Renal cortical epithelial cell (primary cell): ENCODE measurements at regions not wholly inside any gene's neighbourhood (a gene's known extent, or its start where the extent isn't known, plus 50 kb on each side); places are given as distances from the start of the nearest gene placed in this dataset.

Experiments
- DNase-seq: peaks from one replicate; pipeline ENCODE4 v3.0.0-alpha.2; 2011; ENCODE audit warnings: low read depth

DNA sequence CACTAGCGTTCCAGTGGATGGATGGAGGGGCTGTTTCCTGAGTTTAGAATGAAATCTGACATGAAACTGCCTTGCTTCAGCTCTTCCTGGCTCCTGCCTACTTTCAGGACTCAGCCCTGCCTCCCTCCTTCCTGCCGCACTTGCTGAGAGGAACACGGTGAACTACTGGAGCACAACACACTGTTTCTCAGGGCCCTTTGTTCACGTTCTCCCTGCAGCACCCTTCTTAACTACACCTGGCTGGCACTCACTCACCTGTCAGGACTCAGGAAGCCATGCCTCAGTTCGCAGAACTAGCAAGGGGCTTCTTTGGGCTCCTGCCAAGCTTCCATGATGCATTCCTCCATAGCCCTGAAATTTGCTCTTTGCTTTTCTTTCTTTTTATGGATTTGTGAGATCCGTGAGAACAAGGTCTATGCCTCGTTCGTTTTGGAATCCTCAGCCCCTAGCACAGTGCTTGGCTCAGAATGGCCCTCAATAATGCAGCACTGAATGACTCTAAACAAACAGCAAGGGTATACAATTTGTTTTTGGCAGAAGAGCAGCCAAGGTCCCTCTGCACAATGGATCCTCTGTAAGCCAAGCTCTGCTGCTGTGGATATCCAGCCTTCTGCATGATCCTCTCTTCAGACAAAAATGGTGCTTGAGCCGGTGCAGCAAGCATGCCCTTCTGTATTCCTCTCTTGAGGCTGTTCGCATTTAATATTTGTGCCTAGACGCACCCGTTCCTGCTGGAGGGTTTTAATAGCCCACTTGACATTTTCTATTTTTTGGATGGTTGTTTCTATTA is 357.0 kb downstream of the TSN start:
- DNase-seq = no peak

DNA sequence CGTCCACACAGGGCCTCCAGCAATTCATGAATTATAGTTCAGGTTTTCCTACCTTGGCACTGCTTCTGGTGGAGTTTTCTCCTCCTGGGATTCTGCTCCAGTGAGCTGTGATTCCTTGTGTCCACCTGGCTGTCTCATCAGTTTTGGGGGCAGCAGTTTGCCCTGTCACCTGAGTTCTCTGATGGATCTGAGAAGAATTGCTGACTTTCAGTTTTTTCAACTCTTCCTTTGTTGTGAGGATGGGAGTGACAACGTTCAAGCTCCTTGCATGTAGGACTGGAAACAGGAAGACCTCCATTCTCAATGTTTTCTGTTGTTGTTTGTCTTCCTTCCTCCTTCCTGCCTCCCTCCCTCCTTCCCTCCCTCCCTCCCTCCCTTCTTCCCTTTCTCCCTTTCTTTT is 359.0 kb downstream of the TSN start:
- no peak for DNase-seq

DNA sequence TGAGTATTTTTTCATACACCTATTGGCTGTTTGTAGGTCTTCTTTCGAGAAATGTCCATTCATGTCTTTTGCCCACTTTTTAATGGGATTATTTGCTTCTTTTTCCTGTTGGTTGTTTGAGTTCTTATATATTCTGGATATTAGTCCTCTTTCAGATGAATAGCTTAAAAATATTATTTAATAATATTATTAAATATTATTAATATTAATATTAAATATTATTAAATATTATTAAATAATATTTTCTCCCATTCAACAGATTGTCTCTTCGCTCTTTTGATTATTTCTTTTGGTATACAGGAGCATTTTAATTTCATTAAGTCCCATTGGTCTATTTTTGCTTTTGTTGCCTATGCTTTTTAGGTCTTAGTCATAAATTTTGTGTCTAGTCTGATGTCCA is 361.9 kb downstream of the TSN start:
- DNase-seq = no peak

DNA sequence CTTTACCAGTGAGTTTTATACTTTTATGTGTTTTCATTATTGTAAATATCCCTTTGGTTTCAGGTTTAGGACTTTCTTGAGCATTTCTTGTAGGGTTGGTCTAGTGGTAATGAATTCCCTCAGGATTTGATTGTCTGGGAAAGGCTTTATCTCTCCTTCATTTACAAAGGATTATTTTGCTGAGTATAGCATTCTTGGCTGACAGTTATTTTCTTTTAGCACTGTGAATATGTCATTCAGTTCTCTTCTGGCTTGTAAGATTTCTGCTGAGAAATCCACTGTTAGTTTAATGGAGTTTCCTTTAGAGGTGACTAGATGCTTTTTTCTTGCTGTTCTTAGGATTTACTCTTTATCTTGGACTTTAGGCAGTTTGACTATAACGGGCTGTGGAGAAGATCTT is 373.9 kb downstream of the TSN start:
- no peak for DNase-seq

DNA sequence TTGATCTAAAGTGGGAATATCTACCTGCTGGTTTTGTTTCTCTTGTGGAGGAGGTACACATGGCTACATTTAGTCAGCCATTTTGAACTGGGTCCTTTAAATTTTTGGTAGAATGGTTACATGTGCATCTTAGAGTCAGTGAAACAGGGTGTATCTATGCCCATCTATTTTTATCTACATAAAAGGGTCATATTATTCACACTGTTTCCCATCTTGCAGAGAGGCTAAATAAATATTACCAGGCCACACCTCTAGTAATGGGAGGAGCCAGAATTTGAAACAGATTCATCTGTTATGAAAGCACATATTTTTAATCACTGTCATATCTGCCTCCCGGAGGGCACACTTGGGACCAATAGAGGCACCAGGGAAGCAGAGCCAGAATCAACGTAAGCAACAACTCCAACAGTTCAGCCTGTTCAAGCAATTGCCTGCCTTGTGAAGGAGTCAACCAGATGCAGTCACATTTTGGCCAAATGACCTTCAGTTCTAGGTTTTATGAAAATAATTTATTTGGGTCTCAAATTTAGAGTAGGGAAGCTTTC is 376.8 kb downstream of the TSN start:
- no peak for DNase-seq

DNA sequence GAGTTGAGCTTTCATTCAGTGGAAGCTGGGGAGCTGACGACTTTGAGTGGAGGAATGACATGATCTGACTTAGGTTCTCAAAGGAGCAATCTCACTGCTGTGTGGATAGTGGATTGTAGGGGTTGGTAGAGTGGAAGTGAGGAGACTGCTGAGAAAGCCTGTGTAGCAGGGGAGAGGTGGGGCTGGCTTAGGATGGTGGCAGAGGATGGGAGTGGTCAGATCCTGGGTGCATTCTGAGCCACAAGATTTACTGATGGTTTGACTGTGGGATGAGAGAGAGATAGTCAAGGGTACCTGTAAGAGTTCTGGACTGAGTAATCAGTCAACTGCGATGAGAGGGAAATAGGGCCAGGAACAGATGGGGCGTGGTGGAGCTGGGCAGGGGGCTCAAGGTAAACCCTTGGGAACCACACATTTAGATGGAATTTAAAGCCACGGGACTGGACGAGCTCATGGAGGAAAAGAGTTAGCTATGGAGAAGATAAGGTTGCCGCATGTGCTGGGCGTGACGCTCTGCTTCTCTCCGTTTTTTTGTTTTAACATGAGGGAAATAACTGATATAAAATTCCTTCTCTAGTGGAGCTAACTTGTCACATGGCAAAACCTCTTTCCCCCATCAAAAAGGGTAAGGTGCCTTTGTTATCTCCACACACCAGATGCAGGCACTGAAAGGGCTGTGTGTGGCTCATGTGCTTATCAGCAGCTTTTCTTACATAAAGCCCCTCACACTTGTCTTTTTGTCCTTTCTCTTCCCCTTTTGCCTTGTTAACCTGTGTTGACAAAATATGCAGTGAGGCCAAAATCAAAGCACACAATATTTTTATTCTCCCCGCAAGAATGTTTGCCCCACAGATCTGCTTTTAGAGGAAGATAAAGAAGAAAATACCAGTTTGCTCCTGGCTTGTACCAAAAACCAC is 379.8 kb downstream of the TSN start:
- DNase-seq = no peak

DNA sequence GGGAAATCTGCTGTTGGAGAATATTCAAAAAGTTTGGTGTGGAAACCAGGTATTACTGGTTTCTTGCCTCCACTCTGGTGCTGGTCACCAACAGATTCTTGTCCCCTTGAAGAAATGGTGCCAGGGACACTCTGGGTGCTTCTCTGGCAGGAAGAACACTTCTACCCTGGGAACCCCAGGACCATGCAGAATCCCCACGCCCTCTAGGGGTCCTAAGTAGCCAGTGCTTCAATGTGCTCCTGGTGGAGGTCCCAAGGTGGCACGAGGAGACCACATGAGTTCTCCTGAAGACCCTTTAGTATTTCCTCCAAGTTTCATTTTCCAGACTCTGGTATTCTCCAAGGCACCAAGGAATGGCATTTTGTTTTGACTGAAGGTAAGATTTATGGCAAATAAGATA is 380.6 kb downstream of the TSN start:
- no peak for DNase-seq

DNA sequence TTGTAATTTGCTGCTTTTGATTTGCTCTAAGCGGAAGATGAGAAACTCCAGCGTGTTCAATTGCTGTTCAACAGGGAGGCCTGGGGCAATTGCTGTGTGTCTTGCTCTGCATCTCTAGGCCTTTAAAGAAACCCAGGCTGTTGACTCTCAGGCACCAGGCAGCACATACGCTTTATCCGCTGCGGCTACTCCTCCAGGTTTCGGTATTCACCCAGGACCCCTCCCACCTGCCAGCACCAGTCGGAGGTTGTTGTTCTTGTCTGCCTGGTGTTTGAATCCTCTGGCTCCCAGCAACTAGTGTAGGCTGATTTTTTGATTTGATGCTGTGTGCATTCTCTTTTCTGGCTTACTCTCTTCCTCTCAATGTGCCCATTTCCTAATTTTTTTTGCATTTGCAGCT is 383.1 kb downstream of the TSN start:
- no peak for DNase-seq

DNA sequence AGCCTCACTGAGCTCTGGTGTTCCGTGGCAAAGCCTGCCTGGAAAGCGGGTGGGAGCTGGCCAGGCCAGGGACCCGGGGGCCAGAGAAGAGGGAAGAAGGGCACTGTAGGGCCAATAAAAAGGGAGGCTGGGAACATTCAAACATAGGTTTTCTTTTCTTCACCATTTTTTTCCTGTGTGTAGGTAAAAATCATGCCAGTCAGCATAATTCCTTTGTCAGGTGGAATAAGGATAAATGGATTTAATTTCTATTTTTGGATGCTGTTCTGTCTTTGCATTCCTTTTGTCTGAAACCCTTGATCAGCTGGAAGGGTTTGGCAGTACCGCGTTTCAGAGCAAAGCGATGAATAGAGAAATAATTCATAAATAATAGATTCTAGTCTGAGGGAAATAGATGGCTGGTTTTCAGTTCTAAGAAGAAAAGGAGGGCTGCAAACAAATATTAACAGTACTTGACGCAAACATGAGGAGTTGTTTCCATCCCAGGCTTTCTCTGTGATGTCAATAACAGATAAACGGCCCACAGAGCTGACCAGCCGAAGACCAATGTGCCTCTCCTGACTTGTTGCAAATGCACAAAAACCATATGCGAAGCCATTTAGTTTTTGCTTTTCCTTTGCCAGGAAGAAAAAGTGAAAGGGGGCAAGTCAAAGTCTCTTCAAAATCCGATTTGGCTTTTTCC is 384.4 kb downstream of the TSN start:
- no peak for DNase-seq

DNA sequence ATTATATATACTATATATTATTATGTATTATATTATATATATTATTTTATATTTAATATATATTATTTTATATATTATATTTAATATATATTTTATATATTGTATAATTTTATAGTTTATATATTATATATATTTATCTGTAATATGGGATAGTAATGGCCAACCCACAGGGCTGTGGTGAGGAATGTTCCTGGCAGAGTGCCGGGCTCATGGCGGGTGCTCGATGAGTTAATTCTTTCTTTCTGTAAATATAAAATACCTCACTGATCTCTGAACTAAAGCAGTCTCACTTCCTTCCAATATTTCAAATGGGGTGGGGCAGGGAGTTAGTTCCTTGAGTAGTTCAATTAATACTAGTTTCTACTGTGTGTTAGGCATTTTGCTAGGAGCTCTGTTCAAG is 389.4 kb downstream of the TSN start:
- no peak for DNase-seq

DNA sequence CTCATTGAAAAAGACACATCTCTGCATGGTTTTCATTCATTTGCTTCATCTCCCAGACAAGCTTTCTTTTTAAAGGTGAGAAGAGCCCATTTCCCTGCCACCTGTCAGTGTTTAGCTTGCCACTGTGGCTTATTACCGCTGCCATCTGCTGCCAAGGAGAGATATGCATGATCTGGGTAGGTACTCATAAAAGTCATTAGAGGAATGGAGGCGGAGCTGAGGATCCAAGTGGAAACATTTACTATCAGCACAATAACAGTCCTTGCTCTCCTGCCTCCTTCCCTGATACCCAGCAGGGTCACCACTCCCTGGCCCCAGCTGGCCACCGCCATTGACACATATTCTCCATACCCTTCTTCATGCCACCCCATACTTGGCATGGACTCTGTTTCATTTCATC is 390.4 kb downstream of the TSN start:
- DNase-seq = no peak

DNA sequence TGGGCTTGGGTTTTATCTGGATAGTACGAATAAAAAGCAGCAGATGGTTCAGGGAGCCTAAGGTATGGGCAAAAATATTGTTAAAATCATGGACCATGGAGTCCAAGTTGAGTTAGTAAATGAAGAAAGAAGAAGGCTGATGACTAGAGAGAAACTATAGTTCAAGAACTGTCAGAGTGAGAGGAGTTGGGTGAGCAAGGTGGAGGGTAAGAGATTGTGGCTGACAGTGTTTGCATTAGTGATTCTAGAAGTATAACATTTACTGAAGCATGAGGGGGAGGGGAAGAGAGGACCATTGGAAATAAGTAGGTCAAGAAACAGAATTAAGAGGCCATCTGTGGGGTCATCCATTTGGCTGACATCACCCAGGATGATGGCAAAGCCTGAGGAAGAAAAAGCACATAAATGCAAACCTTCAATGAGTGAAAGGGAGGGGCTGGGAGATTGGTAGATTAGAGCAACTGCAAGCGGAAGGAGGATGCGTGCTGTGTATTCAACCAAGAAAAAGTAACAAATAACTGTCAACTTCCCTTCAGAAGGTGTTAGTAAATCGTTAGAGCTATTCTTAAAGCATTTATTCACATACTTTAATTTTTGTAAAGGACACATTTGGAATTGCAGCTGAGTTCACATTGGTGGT is 392.8 kb downstream of the TSN start:
- no peak for DNase-seq

DNA sequence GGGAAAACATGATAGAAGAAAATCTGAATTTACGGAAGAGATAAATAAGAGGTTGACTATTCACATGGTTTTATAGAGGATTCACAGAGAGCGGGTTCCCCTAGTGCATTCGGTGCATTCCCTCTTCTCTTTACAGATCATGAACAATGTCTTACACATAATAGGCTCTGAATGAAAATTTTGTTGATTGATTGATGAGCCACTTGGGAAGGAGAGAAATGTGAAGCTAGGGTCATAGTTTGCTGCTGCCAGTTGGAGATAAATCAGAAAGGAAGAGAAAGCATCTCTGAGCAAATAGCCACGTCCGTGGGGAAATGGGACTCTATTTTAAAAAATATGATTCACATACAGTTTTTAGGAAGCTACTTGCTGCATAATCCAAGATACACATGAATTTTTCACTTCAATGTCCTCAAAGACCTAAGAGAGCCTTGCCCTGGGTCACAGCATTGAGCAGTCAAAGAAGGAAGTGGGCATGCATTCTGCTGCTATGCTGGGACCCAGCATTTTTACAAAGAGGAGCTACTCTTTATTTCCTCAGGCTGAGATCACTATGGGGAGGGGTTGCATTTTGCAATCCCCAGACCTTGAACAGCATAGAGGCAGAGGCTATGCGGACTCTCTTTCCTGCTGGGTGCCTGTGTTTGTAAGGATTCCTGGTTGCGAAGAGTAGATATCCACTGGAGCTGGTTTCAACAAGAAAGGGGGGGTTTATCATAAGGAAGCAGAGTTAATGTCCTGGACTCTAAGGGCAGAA is 395.3 kb downstream of the TSN start:
- DNase-seq = no peak

DNA sequence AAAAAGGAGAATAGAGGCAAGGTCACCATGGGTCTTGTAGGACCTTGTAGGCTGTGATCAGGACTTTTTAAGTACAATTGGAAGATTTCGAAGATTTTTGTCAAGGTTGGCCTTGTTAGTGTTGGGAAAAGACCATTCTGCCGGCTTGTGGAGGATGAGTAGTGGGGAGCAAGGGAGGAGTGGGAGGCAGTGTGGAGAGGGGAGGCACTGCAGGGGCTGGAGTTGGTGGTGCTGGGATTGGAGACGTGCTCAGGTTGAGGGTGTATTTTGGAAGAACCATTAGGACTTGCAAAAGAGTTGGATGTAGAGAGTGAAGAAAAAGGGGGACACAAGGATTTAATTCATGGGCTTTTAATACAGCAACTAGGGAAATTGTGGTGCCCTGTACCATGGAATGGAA is 397.1 kb downstream of the TSN start:
- DNase-seq = no peak

DNA sequence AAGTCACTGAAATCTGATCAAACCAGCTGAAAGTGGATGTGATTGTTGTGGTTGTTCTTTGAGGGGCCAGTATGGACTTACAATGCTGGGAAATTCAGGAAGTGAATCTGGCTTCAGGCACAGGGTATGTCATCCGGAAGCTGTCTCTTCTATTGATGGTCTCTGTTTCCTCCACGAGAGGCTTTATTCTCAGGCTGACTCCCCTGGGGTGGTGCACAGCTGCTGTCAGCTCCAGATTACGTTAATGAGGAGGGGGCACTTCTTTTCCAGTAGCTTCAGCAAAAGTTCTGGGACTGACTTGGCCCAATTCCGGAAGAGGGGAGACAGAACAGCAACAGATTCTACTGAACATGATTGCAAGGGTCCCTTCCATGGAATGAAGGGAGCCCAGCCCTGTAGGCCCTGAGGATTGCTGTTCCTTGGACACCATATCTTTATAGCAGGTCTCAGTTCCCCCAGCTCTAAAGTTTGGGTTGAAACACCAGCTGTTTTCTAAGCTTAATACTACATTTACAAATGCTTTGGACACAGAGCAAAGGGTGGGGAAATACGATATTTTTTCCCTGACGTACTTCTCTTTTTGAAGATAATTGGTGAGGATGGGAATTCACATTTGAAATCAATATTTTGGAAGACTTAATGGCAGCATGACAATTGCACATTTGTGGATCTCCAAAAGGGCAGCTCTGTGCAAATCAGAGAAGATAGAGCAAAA is 400.9 kb downstream of the TSN start:
- no peak for DNase-seq

DNA sequence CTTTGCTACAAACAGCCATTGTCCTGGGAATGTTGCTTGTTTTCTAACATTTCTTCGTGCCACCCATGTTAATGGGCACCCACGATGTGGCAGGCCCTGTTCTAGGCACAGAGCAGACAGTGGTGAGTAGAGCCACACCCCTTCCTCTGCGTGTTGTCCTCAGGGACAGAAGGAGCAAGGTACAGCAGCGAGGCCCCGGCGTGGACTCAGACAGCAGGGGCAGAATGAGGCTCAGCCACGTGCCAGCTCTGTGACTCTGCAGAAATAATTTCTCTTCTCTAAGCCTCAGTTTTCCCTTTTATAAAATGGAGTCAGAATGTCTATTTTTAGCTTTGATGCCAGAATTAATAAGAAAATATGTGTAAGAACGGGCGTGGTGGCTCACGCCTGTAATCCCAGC is 401.7 kb downstream of the TSN start:
- DNase-seq = no peak

DNA sequence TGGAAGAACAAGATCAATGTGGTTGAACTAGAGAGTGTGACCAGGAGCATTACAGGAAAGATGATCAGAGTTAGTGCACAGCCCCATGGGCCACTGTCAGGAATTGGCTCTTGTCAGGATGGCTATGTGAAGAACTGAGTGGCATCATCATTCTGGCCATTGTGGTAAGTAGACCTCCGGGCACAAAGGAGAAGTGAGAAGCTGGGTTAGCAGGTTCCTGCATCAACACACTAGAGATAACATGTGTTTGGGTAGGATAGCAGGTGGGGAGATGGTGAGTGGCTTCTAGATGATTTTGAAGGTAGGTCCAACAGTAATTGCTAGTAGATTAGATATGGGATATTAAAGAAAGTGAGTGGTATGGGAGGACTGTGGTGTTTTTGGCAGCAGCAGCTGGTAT is 408.2 kb downstream of the TSN start:
- DNase-seq = no peak

DNA sequence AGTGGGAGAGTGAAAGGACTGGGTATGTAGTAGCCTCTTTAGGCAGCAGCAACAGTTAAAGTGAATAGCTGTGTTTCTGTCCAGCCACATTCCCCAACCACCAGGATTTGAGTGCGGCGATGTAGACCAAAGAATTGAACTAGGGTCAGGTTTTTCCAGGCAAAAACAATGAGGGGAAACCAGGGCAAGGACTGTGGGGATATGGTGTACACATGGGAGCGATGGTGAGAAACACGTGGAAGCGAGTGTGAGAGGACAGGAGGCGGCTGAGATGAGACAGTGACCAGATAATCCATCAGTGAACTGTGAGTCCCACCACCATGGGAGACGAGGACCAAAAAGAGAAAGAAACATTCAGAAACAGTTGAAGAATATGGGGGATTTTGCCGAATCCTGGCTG is 409.5 kb downstream of the TSN start:
- no peak for DNase-seq

DNA sequence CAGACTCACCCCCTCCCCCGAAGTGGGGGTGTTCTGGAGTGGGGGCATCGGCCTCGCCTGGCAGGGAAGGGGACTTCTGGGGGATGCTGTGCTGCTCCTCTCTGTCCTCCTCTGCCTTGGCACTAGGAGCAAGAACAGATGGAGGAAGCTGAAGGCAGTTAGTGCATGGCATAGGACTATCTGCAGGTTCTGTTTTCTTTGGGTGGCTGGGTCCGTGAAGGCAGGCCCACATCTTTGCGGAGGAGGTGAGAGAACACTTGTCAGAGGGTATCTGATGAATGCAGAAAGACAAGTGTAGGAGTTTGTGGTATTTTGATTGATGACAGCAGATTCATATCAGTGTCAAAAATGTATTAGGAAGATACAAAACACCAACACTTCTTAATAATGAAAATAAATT is 411.4 kb downstream of the TSN start:
- no peak for DNase-seq

DNA sequence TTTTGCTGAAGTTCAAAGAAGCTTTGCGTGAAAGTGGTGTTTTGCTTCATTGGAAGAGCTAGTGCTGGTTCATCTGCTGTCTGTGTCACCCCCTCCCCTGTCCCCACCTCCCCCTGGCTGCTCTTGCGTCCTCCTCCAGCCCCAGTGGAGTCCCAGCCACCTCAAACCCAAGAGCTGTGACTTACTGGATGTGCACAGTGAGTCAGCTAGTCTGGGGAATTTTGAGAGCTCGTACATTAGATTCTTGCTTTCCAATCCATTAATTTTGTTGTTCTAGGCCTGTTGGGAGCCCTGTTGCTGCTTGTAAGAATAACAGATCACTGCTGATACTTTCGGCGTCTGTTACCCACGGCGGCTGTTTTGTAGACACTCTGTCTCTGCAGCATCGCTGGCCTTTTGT is 412.1 kb downstream of the TSN start:
- DNase-seq = peak; percentile 97
